Fibroblast of skin of left biceps (primary cell): ENCODE measurements at regions not wholly inside any gene's neighbourhood (a gene's known extent, or its start where the extent isn't known, plus 50 kb on each side); places are given as distances from the start of the nearest gene placed in this dataset.
"Not testable (repeated sequence)": the region's sequence is repeated elsewhere in the genome, so short reads cannot be mapped to it uniquely, and the experiment has no call there.

Source experiments
- DNase-seq, 2 experiments: peaks; one replicate each; pipeline ENCODE4 v3.0.0-alpha.2; 2013; ENCODE audit warnings: low read depth in 2 of 2

GRCh38 chr5:143634689-143635088 lies 177.3 kb upstream of the HMHB1 start:
- DNase-seq: no peak

- DNase-seq: no peak
Measured at GRCh38 chr5:143629871-143630659, 181.9 kb upstream of the HMHB1 start.

- not testable (repeated sequence) for DNase-seq
Measured at GRCh38 chr5:143625048-143625447, 186.9 kb upstream of the HMHB1 start.

- no peak for DNase-seq
Measured at GRCh38 chr5:143624465-143624864, 187.5 kb upstream of the HMHB1 start.

- DNase-seq: no peak
Measured at GRCh38 chr5:143619040-143619439, 192.9 kb upstream of the HMHB1 start.

GRCh38 chr5:143618141-143618540 lies 193.8 kb upstream of the HMHB1 start:
- no peak for DNase-seq

GRCh38 chr5:143614831-143615230 lies 197.1 kb upstream of the HMHB1 start:
- DNase-seq: no peak

GRCh38 chr5:143613329-143613728 lies 198.6 kb upstream of the HMHB1 start:
- DNase-seq: no peak

GRCh38 chr5:143610946-143611345 lies 201.0 kb upstream of the HMHB1 start:
- no peak for DNase-seq

GRCh38 chr5:143606043-143606752 lies 202.7 kb upstream of the NR3C1 start:
- DNase-seq: no peak

GRCh38 chr5:143605403-143606005 lies 202.0 kb upstream of the NR3C1 start:
- no peak for DNase-seq

- no peak for DNase-seq
Measured at GRCh38 chr5:143601917-143602333, 198.4 kb upstream of the NR3C1 start.

GRCh38 chr5:143601357-143601756 lies 197.9 kb upstream of the NR3C1 start:
- no peak for DNase-seq

GRCh38 chr5:143600396-143601075 lies 197.1 kb upstream of the NR3C1 start:
- no peak for DNase-seq

- DNase-seq: no peak
Measured at GRCh38 chr5:143599474-143599873, 196.0 kb upstream of the NR3C1 start.

- no peak for DNase-seq
Measured at GRCh38 chr5:143596824-143597223, 193.3 kb upstream of the NR3C1 start.

- DNase-seq: no peak
Measured at GRCh38 chr5:143594902-143595818, 191.7 kb upstream of the NR3C1 start.

GRCh38 chr5:143593723-143594122 lies 190.2 kb upstream of the NR3C1 start:
- DNase-seq: no peak

GRCh38 chr5:143592648-143593047 lies 189.2 kb upstream of the NR3C1 start:
- DNase-seq: no peak

- DNase-seq: no peak
Measured at GRCh38 chr5:143588933-143589662, 185.6 kb upstream of the NR3C1 start.
